Vagina (tissue), 2 donors: ENCODE measurements at regions not wholly inside any gene's neighbourhood (a gene's known extent, or its start where the extent isn't known, plus 50 kb on each side); places are given as distances from the start of the nearest gene placed in this dataset.

ENCODE experiments used
- POLR2A ChIP-seq, 2 donors: fragments of 450-650 bp; IDR thresholded peaks; one replicate each; pipeline ENCODE4 v1.6.1; 2017; ENCODE audit warnings: antibody characterized with exemption in 2 of 2, mild to moderate bottlenecking in 2 of 2, moderate library complexity in 2 of 2
- POLR2AphosphoS5 ChIP-seq, 2 donors: sonication (generic); formaldehyde crosslinking; IDR thresholded peaks; one replicate each; pipeline ENCODE4 v1.9.0; 2017; ENCODE audit warnings: antibody characterized with exemption in 2 of 2, mild to moderate bottlenecking in 2 of 2, low read depth in 1 of 2; ENCODE audit not compliant: insufficient read depth in 1 of 2
- TF ChIP-seq, protein P1 (sequence below), 3 experiments: fragments of 450-650 bp in 2 of 3; fragments of 200-600 bp in 1 of 3; sonication (generic) in 1 of 3; IDR thresholded peaks; one replicate each; pipeline ENCODE4 v1.5.1; 2017 to 2019; ENCODE audit warnings: antibody characterized with exemption in 3 of 3, mild to moderate bottlenecking in 2 of 3, moderate library complexity in 2 of 3

- TF ChIP-seq, protein P1, sequence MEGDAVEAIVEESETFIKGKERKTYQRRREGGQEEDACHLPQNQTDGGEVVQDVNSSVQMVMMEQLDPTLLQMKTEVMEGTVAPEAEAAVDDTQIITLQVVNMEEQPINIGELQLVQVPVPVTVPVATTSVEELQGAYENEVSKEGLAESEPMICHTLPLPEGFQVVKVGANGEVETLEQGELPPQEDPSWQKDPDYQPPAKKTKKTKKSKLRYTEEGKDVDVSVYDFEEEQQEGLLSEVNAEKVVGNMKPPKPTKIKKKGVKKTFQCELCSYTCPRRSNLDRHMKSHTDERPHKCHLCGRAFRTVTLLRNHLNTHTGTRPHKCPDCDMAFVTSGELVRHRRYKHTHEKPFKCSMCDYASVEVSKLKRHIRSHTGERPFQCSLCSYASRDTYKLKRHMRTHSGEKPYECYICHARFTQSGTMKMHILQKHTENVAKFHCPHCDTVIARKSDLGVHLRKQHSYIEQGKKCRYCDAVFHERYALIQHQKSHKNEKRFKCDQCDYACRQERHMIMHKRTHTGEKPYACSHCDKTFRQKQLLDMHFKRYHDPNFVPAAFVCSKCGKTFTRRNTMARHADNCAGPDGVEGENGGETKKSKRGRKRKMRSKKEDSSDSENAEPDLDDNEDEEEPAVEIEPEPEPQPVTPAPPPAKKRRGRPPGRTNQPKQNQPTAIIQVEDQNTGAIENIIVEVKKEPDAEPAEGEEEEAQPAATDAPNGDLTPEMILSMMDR (IDR thresholded peaks at IDR 0.05): no peak
- no peak for TF ChIP-seq POLR2AphosphoS5 (IDR thresholded peaks at IDR 0.05; ENCODE audit: insufficient read depth in 1 of 2, low read depth in 1 of 2)
- TF ChIP-seq POLR2A (IDR thresholded peaks at IDR 0.05): no peak
These were observed 1347.4 kb downstream of the NCAM2 start for GRCh38 chr21:22345624-22346023.
